ENCODE measurements at regions not wholly inside any gene's neighbourhood (a gene's known extent, or its start where the extent isn't known, plus 50 kb on each side); places are given as distances from the start of the nearest gene placed in this dataset.
A peak's percentile ranks its signal among the peaks of the same experiment; 100 is the strongest.

DNA sequence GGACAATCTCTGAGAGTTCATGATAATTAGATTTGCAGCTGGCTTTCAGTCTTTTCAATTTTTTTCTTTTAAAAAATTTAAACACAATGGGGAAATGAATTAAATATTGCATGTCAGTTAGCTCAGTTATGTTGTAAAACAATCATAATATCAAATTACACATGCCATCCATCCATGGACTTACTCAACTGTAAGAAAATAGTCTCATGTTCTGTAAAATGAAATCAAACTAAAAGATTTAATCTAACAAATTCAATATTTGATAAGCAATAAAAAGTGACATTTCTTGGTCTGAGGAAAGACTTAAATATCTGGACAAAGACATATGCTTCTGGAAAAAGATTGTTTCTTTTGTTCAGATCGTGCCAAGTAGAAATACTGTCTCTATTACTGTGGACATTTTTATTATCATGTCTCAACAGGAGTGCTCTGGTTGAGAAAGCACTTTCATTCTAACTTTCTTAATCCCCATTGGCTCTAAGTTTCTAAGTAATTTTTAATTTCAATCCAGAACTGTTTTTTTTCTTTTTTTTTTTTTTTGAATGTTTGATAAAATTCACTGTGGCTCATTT, 179.2 kb upstream of the FAM3C start:
- no peak for DNase-seq (ENCODE audit: low read depth in 4 of 4, low spot score in 2 of 4)

GRCh38 chr7:121574109-121574508, 178.0 kb upstream of the FAM3C start:
- DNase-seq (ENCODE audit: low read depth in 4 of 4, low spot score in 2 of 4): no peak

GRCh38 chr7:121572615-121573014, 176.5 kb upstream of the FAM3C start:
- DNase-seq (ENCODE audit: low read depth in 4 of 4, low spot score in 2 of 4): no peak

DNA sequence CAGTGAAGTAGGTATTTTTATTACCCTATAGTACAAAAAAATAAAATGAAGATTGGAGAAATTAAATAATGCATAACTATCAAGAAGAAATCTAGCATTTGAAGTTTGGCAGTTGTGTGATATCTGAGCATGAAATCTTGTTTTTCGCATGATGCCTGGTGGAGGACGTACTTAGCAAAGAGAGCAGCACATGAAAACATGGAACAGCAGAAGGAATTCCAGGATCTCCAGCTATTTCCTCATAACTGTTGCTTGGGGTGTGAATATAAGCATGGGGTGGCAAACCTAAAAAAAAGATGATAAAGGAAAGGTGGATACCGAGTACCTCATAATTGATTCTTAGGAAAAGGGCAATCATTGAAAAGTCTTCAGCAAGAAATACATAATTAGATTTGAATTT, 174.3 kb upstream of the FAM3C start:
- DNase-seq (ENCODE audit: low read depth in 4 of 4, low spot score in 2 of 4): no peak

GRCh38 chr7:121563177-121563576, 167.1 kb upstream of the FAM3C start:
- DNase-seq (ENCODE audit: low read depth in 4 of 4, low spot score in 2 of 4): no peak

GRCh38 chr7:121562259-121562658, 166.2 kb upstream of the FAM3C start:
- DNase-seq (ENCODE audit: low read depth in 4 of 4, low spot score in 2 of 4): no peak

DNA sequence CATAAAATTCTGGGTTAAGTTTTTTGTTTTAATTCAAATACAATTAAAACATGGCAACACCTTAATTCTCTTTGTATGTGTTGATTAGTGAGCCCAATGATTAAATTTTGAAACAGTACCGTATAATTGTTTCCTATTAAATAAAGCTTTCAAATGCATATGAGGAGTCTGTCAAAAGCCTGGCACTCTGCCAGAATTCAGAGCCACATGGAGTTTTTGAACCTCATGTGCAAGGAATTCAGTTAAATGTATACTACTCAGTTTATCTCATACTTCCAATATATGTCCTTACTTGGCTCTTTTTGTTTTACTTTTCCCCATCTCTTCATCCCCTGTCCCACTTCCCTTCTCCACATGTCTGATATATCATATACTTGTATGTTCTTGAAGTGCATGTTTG, 165.6 kb upstream of the FAM3C start:
- DNase-seq (ENCODE audit: low read depth in 4 of 4, low spot score in 2 of 4): no peak

- DNase-seq (ENCODE audit: low read depth in 4 of 4, low spot score in 2 of 4): no peak
Observed at GRCh38 chr7:121560267-121560990, 164.3 kb upstream of the FAM3C start.

- no peak for DNase-seq (ENCODE audit: low read depth in 4 of 4, low spot score in 2 of 4)
Observed at GRCh38 chr7:121558288-121558687, 162.2 kb upstream of the FAM3C start.

DNA sequence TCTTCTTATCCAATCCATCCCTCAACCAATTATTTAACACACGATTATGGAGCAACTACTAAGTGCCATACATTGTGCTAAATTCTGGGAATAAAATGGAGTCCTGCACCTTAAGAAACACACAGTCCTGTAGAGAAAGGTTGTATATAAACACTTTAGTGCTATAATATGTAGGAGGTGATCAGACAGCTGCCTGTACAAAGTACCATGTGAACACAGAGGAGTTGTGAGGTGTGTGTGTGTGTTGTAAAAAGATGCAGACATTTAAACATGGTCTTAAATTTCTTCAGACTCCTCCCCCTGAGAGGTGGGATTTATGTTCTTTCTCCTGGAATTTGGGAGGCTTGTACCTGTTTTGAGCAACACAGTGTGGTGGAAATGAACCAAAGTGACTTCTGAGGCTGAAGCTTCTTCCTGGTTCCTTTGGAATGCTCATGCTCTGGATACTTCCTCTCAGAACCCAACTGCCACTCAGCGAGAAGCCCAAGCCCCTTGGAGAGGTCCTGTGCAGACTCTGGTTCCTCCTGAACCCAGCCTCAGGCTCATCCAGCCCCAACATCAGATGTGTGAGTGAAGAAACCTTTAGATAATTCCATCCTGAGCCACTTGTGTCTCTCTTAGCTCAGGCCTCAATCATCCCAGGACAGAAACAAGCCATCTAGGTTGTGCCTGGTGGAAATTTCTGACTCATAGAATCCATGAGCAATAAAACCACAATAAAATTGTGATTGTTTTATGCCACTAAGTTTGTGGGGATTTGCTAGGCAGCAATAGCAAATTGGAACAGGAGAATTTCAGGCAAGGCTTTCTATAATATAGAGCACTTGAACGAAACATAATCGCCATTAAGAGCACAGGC, 161.2 kb upstream of the FAM3C start:
- no peak for DNase-seq (ENCODE audit: low read depth in 4 of 4, low spot score in 2 of 4)

GRCh38 chr7:121555558-121555957, 159.4 kb upstream of the FAM3C start:
- DNase-seq (ENCODE audit: low read depth in 4 of 4, low spot score in 2 of 4): no peak

GRCh38 chr7:121547544-121548092, 151.5 kb upstream of the FAM3C start:
- peak in 2 of 4 donors; percentile 15 to 18 for DNase-seq (ENCODE audit: low read depth in 4 of 4, low spot score in 2 of 4)

- DNase-seq (ENCODE audit: low read depth in 4 of 4, low spot score in 2 of 4): no peak
Observed at GRCh38 chr7:121546632-121547543, 150.8 kb upstream of the FAM3C start.

DNA sequence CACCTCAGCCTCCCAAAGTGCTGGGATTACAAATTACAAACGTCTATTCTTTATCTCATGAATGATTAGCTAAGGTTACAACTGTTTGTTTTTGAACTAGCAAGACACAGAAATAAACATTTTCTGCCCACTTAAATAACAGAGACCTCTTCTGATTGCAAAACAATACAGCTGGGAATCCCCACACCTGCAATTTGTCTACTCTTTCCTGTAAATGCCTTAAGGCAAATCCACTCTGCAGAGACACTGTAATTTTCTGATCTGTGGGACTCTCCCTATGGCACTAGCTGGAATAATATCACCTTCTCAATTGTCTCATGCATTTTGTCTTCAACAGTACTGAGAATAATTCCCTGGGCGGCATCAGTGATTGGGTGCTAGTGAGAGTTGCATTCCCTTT, 149.3 kb upstream of the FAM3C start:
- DNase-seq (ENCODE audit: low read depth in 4 of 4, low spot score in 2 of 4): no peak

DNA sequence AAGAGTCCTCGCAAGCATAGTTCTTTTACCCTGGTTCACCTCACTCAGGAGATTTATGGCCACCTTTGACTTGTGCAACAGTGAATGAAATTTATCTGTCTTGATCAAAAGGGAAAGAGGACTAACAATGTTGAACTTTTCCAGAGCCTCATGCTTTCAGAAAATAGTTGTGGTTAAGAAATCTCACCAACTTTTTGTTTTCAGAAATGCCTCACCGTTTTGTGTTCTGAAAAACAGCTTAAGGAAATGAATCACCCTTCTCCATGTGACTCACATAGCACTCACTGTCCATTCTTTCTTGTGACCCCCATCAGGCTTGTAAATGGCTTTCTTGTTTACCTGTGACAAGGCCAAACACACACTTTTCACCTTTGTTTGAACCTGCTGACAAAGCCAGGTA, 148.6 kb upstream of the FAM3C start:
- DNase-seq (ENCODE audit: low read depth in 4 of 4, low spot score in 2 of 4): peak in 3 of 4 donors; percentile 22 to 56 (median 32)

GRCh38 chr7:121544238-121544637, 148.1 kb upstream of the FAM3C start:
- no peak for DNase-seq (ENCODE audit: low read depth in 4 of 4, low spot score in 2 of 4)

DNA sequence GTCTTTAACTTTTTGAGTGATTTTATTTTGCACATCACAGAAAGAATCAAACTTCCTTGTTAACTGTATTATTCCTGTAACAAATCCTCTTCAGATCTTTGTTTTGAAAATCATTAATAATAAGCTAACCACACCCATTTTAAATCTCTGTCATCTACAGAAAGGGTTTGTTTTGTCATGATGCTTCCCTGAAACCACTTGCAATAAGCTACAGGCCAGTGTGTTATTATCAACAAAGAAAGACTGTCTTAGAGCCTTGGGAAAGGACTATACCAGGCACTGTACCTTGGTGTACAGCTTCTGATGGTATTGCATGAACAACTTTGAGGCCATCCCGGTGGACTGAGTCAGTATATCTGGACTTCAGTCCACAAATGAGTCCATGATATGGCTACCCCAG, 145.3 kb upstream of the FAM3C start:
- no peak for DNase-seq (ENCODE audit: low read depth in 4 of 4, low spot score in 2 of 4)

GRCh38 chr7:121540138-121540537, 144.0 kb upstream of the FAM3C start:
- no peak for DNase-seq (ENCODE audit: low read depth in 4 of 4, low spot score in 2 of 4)

- no peak for DNase-seq (ENCODE audit: low read depth in 4 of 4, low spot score in 2 of 4)
Observed at GRCh38 chr7:121537031-121537430, 140.9 kb upstream of the FAM3C start.
